Activated naive CD4-positive, alpha-beta T cell treated with Interleukin-2 at 50 U/mL for 16 hours (primary cell): ENCODE measurements at regions not wholly inside any gene's neighbourhood (a gene's known extent, or its start where the extent isn't known, plus 50 kb on each side); places are given as distances from the start of the nearest gene placed in this dataset.
"Not testable (repeated sequence)": the region's sequence is repeated elsewhere in the genome, so short reads cannot be mapped to it uniquely, and the experiment has no call there.

ENCODE experiments used
- DNase-seq: peaks from one replicate; pipeline ENCODE4 v3.0.0-alpha.2; 2020

DNA sequence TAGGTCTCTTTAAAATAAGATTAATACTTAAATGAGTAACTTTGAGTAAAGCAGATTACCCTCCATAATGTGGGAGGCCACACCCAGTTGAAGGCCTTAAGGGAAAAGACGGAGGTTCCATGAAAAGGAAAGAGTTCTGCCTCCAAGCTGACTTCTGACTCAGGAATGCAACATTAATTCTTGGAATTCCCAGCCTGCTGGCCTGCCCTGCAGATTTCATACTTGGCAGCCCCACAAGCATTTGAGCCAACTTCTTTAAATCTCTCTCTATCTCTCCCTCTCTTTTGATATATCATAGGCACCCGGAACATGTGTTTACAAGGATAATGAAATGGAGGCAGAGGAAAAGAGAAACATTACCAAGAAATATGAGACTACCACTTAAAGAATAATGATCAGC lies 902.3 kb upstream of the MIR17HG start:
- no peak for DNase-seq

DNA sequence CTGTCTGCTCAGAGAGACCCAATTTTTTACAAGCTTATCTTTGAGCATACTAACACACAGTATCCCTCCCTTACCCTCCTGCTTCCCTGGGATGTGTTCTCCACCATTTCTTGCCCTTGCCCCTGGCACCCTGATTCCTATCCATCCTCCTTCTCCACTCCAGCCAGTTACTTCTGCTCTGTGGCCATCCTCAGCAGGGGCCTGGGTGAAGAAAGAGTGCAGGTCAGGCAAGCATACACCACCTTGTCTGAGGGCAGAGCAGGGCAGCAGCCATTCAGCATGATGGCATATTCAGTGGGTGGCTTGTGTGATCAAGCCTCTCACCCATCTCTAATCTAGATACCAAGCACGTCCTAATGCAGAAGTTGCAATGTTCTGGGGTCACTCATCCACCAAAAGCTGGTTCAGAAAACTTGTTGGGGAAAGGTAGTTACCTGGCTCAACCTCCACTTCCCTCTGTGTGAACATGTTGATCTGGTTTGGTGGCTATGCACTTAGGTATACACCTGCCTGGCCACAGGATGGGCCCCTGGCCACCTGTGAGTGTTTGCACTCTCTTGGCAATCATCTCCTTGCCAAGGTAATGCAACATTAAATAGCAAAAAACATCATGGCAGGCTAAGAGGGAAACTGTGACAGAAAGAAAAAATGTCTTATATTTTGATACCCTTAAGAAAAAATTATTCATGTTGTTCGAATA lies 900.3 kb upstream of the MIR17HG start:
- no peak for DNase-seq

DNA sequence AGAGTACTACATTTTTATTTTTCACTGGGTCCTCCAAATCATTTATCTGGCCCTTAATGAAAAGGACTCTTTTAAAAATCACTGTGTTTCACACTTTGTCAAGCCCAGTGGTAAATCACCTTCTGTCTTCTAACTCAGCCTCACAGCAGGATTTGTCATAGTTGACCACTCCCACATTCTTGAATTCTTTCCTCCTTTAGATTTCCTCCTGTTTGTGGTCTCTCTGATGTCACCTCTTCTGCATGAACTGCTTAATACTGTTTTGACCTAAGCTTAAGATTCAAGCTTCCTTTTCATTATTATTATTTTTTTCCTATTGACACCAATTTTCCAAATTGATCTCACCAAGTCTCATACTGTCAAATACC lies 899.8 kb upstream of the MIR17HG start:
- no peak for DNase-seq

DNA sequence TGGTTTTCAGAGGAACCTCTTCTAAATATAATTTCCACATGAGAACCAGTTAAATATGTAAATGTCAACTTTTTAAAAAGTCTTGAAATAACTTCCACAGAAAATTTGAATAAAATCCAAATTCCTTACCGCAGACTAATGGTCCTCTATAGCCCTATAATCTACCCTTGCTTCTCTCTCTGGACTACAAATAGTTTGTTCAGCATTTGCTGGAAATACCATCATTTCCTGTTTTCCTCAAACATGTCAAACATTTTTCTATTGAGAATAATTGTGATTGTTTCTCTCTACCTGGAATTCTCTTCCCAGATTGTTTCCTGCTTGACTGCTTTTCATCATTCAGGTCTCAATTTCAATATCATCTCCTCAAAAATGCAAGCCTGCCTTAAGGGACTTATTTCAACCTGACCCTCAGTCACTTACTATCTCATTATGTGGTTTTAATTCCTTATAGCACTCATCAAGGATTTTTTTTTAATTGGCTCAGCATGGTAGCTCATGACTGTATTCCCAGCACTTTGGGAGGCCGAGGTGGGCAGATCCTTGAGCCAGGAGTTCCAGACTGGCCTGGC lies 898.9 kb upstream of the MIR17HG start:
- DNase-seq: no peak

DNA sequence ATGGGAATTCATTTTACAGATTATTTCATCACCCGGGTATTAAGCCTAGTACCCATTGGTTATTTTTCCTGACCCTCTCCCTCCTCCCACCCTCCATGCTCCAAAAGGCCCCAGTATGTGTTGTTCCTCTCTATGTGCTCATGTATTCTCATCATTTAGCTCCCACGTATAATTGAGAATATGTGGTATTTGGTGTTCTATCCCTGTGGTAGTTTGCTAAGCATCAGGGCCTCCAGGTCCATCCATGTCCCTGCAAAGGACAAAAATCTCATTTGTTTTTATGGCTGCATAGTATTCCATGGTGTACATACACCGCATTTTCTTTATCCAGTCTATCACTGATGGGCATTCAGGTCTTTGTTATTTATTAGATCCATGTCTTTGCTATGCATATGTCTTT lies 894.1 kb upstream of the MIR17HG start:
- DNase-seq: no peak

DNA sequence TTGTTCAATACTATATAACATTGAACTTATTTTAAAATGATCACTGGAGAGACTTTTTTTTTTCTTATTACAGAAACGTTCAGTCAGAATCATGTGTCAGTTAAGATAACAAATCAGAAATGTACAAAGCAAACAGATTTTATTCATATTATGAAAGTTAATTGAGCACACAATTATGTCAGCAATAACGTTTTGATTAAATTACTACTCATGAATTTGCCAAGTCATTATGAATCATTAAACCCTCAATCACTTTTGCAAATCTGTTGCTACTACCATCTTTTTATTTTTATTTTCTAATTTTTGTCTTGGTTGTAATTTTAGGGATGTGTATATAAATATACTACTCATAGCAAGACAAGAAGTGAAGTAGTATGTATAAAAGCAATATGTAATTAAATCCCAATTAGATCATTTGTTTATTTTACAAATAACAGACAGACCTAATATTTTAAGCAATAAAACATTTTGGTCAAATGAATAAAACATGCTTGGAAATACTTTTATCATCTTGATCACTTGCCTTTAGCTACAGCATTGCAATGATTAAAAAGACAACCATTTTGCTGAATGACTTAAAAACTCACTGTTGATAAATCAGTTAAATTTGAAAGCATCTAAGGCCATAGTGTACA lies 893.4 kb upstream of the MIR17HG start:
- DNase-seq: no peak

DNA sequence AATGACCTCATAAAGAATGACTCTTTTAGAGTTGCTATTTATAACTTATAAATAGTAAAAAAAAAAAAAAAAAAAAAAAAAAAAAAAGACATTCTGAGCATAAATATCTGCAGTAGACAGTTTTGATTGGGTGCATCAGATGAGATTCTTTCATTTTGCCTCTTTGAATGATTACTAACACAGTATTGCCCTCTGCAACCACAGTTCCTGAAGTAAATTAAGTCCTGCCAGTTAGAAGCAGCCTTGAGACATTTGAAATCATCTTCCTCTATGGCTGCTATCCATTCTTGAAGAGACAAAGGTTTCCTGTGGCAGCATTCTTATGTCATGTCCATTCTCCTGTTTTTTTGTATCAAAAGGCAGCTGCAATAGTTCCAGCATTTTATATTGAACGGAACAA lies 892.4 kb upstream of the MIR17HG start:
- no peak for DNase-seq

DNA sequence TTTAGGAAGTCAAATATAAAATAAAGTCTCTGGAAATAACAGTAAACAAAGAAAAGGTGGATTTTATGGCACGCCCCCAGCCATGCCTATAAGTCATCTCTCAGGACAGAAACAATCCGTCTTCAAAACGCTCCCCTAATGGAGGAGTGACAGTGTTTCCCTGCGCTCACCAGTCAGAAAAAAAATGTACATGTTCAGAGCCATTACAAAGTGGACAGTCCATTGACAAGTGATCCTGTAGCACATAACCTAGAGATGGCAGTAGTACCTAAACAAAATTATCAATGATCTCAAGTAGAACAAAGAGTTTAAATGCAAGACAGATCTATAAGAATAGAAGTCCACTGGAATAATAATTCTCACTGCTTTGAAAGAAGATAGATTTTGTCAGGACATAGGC lies 891.7 kb upstream of the MIR17HG start:
- no peak for DNase-seq

DNA sequence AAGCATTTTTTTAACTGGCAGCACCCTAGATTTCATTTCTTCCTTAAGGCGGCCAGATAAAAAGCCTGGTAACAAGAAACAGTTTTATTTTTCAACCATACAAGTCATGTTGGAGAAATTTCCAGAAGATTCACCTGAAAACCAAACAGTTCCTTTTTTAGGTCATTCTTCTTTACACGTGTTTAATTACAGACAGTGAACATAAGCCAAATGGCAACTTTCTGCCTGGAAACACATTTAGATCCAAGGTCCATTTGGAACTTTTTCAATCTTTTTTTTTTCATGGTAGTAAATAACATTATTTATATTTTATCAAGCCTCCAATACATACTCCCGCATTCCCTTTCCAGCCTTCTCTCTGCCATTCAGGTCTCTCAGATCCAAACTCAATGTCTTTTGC lies 886.1 kb upstream of the MIR17HG start:
- DNase-seq: no peak

DNA sequence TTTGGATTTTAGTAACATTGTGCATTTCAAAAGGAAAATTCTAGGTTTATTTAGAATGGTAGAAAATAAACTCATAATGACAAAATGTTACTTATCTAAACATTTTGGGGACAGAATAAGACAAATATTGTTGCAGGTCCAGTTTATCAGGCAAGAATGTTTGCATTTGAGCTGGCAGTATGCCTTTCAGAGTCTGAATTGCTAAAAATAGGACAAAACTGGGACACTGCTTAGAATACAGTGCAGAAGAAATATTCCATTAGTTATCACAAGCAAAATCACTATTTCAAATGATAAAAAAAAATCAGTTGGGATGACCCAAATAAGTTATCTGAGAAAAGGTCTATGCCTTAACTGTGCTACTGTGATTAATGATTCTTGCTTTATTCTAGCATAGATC lies 870.3 kb upstream of the MIR17HG start:
- DNase-seq: no peak

DNA sequence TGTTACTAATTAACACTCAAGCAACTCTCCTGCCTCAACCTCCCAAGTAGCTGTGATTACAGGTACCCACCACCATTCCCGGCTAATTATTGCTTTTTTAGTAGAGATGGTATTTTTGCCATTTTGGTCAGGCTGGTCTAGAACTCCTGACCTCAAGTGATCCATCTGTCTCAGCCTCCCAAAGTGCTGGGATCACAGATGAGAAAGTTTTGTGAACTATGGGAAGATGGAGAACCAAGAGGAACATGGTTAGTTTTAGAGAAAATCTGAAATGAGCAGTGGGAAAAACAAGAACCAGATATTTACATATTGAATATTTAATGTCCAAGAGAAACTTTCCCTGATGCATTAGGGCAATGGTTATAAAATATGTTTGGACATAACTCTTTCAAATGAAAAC lies 863.6 kb upstream of the MIR17HG start:
- DNase-seq: no peak

DNA sequence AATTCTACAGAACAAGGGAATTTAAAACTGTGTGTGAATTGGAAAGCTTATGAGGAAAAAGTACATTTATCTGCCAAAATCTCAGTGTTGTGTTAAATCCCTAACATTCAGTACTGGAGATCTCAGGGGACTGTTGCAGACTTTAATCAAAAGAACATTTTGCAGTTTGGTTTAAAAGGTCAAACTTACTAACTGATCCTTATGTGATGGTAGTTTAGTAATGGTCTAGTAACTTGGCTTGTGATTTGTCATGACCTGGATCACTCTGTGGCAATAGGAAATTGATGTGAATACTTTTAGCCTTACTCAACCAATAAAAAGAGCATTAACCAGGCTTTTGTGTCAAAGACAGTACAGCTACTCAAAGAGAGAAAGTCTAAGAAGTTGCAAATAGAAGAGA lies 862.1 kb upstream of the MIR17HG start:
- DNase-seq: no peak

DNA sequence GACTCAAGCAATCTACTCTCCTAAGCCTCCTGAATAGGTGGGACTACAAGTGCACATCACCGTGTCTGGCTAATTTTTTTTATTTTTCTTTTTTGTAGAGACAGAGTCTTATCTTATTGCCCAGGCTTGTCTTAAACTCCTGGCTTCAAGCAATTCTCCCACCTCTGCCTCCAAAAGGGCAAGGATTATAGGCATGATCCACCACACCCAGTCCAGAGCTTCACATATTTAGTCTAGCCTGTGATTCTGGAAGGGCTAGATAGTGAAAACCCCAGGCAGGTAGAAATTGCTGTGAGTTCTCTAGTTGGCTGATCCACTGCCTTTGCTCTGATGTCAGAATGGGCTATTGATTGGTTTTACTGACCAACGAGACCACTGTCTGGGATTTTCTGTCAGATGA lies 854.6 kb upstream of the MIR17HG start:
- DNase-seq: no peak

DNA sequence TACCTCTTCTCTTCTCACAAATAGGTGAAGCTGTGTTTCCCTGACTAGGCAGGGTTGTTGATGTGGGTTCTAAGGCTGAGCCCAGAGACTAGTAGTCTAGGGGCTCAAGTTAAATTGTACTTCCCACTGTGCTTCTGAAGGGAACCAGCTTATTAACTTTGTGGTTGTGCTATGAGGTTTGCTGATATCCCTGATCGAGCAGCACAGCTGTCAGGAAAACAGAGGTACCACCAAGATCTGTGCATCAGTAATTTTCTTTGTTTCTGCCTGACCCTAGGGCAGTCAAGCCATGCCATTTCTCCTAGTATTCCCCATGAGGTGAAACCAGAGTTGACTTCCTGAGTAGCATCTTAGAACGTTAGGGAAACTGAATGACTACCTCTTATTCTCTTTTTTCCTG lies 853.8 kb upstream of the MIR17HG start:
- no peak for DNase-seq

DNA sequence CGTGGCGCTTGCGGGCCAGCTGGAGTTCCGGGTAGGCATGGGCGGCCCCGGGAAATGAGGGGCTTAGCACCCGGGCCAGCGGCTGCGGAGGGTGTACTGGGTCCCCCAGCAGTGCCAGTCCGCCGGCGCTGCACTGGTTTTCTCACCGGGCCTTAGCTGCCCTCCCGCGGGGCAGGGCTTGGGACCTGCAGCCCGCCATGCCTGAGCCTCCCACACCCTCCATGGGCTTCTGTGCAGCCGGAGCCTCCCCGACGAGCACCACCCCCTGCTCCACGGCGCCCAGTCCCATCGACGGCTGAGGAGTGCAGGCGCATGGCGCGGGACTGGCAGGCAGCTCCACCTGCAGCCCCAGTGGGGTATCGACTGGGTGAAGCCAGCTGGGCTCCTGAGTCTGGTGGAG lies 852.6 kb upstream of the MIR17HG start:
- DNase-seq: not testable (repeated sequence)

DNA sequence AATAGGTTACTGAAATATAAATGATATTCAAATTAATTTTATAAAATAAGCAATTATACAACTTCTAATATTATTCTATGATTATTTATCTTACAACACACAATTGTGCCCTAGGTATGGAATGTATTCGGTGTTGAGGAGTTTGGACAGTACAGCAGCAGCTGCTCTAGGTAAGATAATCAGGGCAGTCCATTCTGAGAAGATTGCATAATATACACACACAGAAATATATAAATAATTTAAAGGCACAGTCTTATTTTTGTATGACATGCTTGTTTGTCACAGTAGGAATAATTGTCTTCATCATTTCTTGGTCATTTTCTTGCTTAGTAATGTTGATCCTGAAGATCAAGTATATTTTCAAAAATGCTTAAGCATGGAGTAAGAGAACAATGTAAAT lies 849.4 kb upstream of the MIR17HG start:
- DNase-seq: no peak

DNA sequence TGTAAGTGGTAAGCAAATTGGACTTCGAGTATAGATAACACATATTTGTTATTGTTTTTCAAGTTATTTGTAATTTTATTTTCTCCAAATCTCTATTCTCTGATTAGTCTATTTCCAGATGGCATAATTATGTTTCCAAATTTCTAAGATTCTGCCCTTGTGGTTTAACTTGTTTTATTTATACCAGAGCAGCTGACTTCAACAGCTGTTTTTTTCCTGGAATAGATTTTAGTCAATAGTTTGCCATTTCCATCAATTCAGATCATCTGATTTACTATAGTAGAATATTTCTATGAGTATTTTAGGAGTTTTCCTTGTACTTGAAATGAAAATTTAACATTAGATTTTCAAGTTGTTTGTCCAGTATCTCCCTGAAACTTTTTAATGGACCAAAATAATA lies 848.7 kb upstream of the MIR17HG start:
- no peak for DNase-seq

DNA sequence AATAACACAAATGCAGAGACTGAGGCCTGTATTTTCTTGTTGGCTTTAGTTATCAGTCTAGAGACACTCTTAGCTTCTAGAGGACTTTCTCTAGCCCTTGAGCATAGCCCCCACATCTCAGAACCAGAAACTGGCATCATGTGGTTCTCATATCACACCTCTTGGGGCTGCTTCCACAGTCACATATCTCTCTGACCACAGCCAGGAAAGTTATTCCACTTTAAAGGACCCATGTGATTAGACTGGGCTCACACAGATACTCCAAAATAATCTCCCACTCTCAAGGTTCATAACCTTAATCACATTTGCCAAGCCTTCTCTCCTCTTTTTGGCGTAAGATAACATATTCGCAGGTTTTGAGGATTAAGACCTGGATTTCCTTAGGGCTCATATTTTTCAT lies 846.9 kb upstream of the MIR17HG start:
- no peak for DNase-seq

DNA sequence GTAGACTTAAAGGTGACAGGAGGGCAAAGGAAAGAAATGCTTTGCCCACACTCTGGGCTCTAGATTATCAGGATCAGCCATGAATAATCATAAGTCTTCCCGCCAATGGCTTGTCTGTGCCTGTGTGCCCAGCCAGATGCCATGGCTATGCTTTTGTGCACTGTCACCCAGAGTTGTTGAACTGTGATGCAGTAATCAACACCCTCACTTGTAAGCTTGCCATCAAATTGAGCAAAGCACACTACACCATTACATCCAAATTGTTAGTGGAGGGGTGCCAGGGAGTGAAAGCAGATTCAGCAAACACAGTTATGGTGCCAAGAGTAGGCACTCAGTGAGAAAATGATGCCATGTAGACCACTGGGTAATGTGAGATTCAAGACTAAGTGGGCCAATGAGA lies 845.3 kb upstream of the MIR17HG start:
- DNase-seq: no peak

DNA sequence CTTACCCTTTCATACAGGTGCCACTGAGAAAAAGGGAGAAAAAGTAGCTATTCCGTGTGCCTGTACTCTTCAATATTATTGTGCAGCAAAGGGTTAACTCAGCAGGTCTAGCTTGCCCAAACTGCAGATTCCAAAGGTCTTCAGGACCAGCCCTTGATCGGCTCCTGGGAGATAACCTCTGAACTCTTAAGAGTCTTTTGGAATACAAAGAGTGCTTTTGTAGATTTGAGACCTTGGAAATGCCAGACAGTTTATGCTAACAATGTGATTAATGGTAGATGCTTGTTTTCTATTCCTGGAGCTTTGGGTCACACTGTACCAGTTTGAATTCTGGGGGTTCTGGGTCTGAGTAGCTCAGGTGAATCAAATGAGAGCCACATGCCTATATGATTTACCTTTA lies 844.7 kb upstream of the MIR17HG start:
- no peak for DNase-seq

DNA sequence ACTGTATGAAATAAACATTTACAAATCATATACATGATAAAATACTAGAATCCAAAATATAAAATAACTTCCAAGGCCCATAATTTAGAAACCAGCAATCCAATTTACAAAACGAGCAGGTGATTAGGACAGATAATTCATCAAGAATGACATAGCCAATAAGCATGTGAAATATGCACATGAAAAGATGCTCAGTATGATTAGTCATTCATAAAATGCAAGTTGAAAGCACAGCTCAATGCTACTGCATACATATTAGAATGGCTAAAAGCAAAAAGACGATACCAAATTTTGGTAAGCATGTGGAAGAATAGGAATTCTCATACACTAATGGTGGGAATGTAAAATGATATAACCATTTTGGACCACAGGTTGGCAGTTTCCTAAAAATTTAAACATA lies 837.2 kb upstream of the MIR17HG start:
- no peak for DNase-seq

DNA sequence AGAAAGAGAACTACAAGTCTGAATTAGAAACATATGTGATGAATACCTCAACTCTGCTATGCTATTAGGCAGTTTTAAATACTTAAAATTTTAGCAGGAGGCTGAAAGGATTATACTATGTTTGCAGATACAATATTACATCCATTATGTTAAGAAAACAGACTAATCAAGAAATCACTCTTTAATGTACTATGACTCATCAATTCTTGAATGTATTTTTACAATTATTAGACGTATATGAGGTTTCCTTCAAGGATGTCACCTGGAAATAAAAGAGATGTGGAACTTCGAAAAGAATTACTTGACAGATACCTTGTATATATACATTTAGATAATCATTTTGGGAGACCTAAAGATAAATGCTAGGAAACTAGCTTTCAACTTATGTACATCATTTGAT lies 835.6 kb upstream of the MIR17HG start:
- DNase-seq: no peak

DNA sequence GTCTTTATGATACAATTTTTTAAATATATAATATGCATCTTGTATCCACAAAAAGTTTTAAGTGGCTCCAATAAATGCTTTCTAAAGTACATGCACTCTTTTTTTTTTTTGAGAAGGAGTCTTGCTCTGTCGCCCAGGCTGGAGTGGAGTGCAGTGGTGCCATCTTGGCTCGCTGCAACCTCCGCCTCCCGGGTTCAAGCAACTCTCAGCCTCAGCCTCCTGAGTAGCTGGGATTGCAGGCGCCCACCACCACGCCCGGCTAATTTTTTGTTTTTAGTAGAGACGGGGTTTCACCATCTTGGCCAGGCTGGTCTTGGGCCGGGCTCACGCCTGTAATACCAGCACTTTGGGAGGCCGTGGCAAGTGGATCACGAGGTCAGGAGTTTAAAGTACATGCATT lies 832.8 kb upstream of the MIR17HG start:
- not testable (repeated sequence) for DNase-seq

DNA sequence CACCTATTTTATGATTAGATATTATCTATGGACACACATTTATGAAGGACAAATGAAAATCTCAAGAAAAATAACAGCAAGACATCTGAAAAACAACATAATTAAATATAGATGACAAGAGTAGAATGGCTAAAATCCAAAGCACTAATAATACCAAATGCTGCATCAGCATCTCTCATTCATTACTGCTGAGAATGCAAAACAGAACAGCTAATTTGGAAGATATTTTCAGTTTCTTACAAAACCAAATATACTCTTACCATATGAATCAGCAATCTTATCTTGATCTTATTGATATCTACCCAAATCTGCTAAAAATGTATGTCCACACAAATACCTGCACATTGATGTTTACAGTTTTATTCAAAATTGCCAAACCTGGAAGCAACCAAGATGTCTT lies 829.1 kb upstream of the MIR17HG start:
- no peak for DNase-seq

DNA sequence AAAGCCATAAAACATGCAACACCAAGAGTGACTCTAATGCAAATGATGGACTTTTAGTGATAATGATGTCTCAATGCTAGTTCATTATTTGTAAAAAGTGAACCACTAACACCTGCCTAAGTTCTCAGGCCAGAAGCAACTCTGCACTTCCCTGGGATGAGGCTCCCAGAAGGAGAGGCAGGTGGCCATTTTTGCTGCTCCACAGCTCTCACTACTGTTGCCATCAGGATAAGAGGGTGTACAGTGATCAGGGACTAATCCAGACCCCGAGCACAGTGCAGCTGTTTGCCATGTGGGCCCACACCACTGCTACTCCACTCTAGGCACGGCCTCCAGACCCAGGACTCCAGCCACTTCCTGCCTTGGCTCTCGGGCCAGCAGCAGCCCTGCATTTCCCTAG lies 828.3 kb upstream of the MIR17HG start:
- no peak for DNase-seq
